ENCODE measurements at regions not wholly inside any gene's neighbourhood (a gene's known extent, or its start where the extent isn't known, plus 50 kb on each side); places are given as distances from the start of the nearest gene placed in this dataset.
"Not testable (repeated sequence)": the region's sequence is repeated elsewhere in the genome, so short reads cannot be mapped to it uniquely, and the experiment has no call there.

DNA sequence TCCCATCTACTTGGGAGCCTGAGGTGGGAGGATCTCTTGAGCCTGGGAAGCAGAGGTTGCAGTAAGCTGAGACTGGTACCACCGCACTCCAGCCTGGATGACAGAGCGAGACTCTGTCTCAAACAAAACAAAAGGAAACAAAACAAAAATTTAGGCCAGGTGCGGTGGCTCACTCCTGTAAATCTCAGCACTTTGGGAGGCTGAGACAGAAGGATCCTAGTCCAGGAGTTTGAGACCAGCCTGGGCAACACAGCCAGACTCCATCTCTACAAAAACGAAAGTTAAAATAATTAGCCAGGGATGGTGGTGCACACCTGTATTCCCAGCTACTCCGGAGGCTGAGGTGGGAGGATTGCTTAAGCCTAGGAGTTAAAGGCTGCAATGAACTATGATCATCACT lies 183.2 kb upstream of the ZNF217 start:
- H3K4me3 ChIP-seq, result no peak overlapping the region
- no peaks in the 10 kb centered on the region for H3K9me3 ChIP-seq
- TF ChIP-seq, protein P1, sequence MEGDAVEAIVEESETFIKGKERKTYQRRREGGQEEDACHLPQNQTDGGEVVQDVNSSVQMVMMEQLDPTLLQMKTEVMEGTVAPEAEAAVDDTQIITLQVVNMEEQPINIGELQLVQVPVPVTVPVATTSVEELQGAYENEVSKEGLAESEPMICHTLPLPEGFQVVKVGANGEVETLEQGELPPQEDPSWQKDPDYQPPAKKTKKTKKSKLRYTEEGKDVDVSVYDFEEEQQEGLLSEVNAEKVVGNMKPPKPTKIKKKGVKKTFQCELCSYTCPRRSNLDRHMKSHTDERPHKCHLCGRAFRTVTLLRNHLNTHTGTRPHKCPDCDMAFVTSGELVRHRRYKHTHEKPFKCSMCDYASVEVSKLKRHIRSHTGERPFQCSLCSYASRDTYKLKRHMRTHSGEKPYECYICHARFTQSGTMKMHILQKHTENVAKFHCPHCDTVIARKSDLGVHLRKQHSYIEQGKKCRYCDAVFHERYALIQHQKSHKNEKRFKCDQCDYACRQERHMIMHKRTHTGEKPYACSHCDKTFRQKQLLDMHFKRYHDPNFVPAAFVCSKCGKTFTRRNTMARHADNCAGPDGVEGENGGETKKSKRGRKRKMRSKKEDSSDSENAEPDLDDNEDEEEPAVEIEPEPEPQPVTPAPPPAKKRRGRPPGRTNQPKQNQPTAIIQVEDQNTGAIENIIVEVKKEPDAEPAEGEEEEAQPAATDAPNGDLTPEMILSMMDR (IDR thresholded peaks at IDR 0.05), result no peak
- TF ChIP-seq EP300 (IDR thresholded peaks at IDR 0.05), result no peak
- no peak for TF ChIP-seq POLR2A (IDR thresholded peaks at IDR 0.05)
- H3K27ac ChIP-seq, result no peak overlapping the region
- H3K27me3 ChIP-seq, result no peaks in the 10 kb centered on the region
- H3K4me1 ChIP-seq (ENCODE audit: insufficient read depth), result peaks cover 2% of the 10 kb centered on the region
- intact Hi-C loops (cut with DNase I), result no loop called here
- WGBS, 3 donors, result 82 to 97% (median 95%) methylated on average over 5 of the region's 5 CpGs
- DNase-seq, result no peak
- H3K36me3 ChIP-seq, result no peaks in the 10 kb centered on the region

DNA sequence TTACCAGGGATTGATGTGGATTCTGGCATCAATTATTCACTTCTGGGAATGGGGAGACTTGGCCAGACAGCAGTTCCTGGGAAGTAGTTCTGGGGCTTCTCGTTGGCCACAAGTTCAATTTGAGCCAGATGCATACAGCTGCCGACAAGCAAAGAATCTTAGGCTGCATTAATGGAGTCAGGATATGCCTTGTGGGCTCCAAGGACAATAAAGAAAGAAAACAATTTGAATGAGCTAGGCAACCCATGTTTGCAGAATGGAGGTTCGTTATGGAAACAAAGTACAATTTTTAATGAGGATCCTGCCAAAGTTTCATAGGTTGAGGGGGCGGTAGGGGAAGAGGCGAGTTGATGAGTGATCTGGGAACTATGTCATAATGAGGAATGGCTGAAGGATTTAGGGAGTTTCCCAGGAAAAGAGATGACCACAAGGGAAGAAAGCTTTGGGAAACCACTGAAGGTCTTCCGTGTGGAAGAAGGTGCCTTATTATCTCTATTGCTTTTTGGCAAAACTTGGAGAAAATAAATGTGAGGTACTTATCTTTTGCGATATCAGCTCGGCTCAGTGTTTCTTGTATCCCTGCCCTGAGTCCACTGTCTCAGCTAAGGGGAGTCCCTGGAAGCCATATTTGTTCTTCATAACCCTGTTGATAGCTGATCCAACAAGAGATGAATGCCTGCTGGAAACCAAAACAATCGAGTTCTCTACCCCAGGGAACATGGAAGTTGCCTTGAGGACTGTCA lies 181.0 kb upstream of the ZNF217 start:
- intact Hi-C loops (cut with DNase I), result no loop called here

DNA sequence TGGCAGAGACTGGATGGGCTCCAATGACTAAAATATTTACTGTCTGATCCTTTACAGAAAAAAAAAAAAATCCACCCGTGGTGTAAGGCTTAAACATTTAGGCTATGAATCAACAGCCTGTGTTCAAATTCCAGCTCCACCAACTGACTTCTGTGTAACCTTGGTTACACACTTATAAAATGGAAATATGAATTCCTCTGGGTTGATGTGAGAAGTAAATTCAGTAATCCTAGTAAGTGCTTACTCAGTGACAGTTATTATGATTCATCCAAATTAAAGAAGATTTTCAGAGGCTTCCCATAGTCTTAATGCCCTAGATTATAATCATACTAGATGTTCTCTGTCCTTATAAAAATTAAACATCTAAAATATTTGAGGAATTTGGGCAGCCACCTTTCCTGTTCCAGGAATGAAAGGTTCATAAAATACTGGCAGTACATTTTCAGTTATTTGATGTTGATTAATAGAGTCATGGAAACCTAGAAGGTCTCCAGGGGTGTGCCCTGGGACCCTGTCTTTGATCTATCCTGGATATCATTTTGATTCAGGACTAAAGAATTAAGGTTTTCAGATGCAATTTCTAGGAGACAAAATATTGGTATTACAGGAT lies 180.3 kb upstream of the ZNF217 start:
- intact Hi-C loops (cut with DNase I), result no loop called here
- no peak for DNase-seq
- TF ChIP-seq, protein P1 (IDR thresholded peaks at IDR 0.05), result no peak
- TF ChIP-seq POLR2A (IDR thresholded peaks at IDR 0.05) (no peak), EP300 (IDR thresholded peaks at IDR 0.05) (no peak)
- Histone ChIP-seq H3K9me3 (no peaks in the 10 kb centered on the region), H3K27me3 (no peaks in the 10 kb centered on the region), H3K27ac (no peak overlapping the region), H3K4me1 (ENCODE audit: insufficient read depth) (peaks cover 2% of the 10 kb centered on the region), H3K36me3 (no peaks in the 10 kb centered on the region), H3K4me3 (no peak overlapping the region)
- WGBS, 3 donors, result 0% methylated on average over 1 of the region's 1 CpG

More for the DNA sequence above, 181.0 kb upstream of the ZNF217 start:
- no peak for DNase-seq
- TF ChIP-seq POLR2A (IDR thresholded peaks at IDR 0.05) (no peak), EP300 (IDR thresholded peaks at IDR 0.05) (no peak)
- TF ChIP-seq, protein P1 (IDR thresholded peaks at IDR 0.05), result no peak
- Histone ChIP-seq H3K27ac (no peak overlapping the region), H3K4me1 (ENCODE audit: insufficient read depth) (peaks cover 2% of the 10 kb centered on the region), H3K9me3 (no peaks in the 10 kb centered on the region), H3K27me3 (no peaks in the 10 kb centered on the region), H3K36me3 (no peaks in the 10 kb centered on the region), H3K4me3 (no peak overlapping the region)
- WGBS, 3 donors, result 11 to 26% (median 12%) methylated on average over 9 of the region's 9 CpGs

DNA sequence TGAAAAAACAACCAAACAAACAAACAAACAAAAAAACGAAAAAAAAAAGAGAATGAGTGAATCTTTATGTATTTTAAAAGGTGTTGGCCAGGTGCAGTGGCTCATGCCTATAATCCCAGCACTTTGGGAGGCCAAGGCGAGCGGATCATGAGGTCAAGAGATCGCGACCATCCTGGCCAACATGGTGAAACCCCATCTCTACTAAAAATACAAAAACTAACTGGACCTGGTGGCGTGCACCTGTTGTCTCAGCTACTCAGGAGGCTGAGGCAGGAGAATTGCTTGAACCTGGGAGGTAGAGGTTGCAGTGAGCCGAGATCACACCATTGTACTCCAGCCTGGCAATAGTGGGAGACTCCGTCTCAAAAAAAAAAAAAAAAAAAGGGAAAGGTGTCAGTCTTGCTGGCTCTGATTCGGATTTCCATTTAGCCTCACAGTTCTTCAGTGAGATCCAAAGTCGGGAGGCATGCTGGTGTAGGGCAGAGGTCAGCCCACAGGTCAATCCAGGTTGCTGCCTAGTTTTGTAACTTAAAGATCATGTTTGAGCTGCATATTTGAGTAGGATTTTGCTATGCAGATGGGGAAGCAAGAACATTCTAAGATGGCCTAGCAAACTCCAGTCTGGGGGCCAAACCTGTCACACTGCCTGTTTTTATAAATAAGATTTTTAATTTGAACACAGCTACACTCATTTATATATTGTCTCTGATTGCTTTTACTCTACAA lies 179.6 kb upstream of the ZNF217 start:
- intact Hi-C loops (cut with DNase I); H3K4me3 ChIP-seq; H3K36me3 ChIP-seq; DNase-seq; H3K9me3 ChIP-seq; H3K27me3 ChIP-seq; H3K4me1 ChIP-seq (ENCODE audit: insufficient read depth); H3K27ac ChIP-seq: not testable (repeated sequence)
- 88% methylated on average over 10 of the region's 10 CpGs for WGBS, 3 donors

DNA sequence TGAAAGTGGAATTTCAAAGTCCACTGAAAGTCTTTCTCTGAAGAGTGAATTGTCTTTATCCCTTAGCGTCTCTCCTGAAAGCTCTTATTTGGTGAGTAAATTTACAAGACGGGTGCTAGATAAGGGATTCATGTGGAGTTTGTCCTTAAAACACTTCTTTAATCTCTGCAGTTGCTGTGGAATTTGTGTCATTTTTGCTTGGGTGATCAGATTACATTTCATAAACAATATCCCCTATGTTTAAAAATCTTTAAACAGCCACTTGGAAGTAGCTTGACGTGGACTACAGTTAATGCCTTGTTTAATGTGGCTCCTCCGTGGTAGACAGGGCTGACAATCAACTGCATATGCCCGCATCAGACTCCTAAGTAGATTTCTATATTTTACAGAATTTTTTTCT lies 175.4 kb upstream of the ZNF217 start:
- H3K9me3 ChIP-seq, result no peaks in the 10 kb centered on the region
- H3K4me1 ChIP-seq (ENCODE audit: insufficient read depth), result no peaks in the 10 kb centered on the region
- TF ChIP-seq EP300 (IDR thresholded peaks at IDR 0.05), result no peak
- no peak for TF ChIP-seq POLR2A (IDR thresholded peaks at IDR 0.05)
- TF ChIP-seq, protein P1 (IDR thresholded peaks at IDR 0.05), result no peak
- no peak for DNase-seq
- no peaks in the 10 kb centered on the region for H3K36me3 ChIP-seq
- intact Hi-C loops (cut with DNase I), result no loop called here
- H3K27me3 ChIP-seq, result no peaks in the 10 kb centered on the region
- H3K4me3 ChIP-seq, result no peak overlapping the region
- no peak overlapping the region for H3K27ac ChIP-seq
- WGBS, 3 donors, result 29 to 51% (median 37%) methylated on average over 5 of the region's 5 CpGs
